ENCODE measurements at regions not wholly inside any gene's neighbourhood (a gene's known extent, or its start where the extent isn't known, plus 50 kb on each side); places are given as distances from the start of the nearest gene placed in this dataset.
A peak's percentile ranks its signal among the peaks of the same experiment; 100 is the strongest.

DNA sequence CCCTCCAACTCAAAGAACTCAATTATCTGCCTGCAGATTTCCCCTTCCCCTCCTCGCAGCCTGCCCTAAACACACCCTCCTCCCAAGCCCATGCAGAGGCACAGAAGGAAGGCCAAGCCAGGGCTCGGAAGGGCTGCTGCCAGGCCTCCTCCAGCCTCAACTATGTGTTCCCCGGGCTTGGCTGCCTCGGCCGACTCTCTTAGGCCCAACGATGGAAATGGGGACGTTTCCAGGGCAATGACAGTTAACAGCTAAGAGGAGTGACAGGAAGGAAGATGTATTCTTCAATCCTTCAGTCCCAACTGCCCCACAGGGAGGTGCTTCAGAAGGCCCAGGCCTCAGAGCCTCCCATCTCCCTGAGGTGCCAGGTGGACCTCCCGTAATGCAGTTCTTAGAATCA is 104.0 kb upstream of the AKIP1 start:
- no peak overlapping the region for H3K4me3 ChIP-seq (ENCODE audit: low read length)
- no peak overlapping the region for H3K4me2 ChIP-seq (ENCODE audit: low read depth, low read length)
- no peaks in the 10 kb centered on the region for H3K9me2 ChIP-seq (replicated peaks; ENCODE audit: insufficient read depth, low read length)
- no peaks in the 10 kb centered on the region for H3K9me3 ChIP-seq (replicated peaks; ENCODE audit: insufficient read depth, low read length)
- no peaks in the 10 kb centered on the region for H3K27me3 ChIP-seq (replicated peaks; ENCODE audit: insufficient read depth, low read length)
- H3K27ac ChIP-seq (ENCODE audit: low read length): no peak overlapping the region
- H3F3A ChIP-seq (ENCODE audit: insufficient read depth, low read length): no peaks in the 10 kb centered on the region
- TF ChIP-seq, protein P1, sequence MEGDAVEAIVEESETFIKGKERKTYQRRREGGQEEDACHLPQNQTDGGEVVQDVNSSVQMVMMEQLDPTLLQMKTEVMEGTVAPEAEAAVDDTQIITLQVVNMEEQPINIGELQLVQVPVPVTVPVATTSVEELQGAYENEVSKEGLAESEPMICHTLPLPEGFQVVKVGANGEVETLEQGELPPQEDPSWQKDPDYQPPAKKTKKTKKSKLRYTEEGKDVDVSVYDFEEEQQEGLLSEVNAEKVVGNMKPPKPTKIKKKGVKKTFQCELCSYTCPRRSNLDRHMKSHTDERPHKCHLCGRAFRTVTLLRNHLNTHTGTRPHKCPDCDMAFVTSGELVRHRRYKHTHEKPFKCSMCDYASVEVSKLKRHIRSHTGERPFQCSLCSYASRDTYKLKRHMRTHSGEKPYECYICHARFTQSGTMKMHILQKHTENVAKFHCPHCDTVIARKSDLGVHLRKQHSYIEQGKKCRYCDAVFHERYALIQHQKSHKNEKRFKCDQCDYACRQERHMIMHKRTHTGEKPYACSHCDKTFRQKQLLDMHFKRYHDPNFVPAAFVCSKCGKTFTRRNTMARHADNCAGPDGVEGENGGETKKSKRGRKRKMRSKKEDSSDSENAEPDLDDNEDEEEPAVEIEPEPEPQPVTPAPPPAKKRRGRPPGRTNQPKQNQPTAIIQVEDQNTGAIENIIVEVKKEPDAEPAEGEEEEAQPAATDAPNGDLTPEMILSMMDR (IDR thresholded peaks at IDR 0.05; ENCODE audit: low read length): no peak
- TF ChIP-seq EZH2phosphoT487 (IDR thresholded peaks at IDR 0.05; ENCODE audit: low read length): no peak
- 0 out of 2 replicates have a peak, but pooled peaks cover 5% of the 10 kb centered on the region for H3K4me1 ChIP-seq (ENCODE audit: low read length)
- H4K20me1 ChIP-seq (ENCODE audit: insufficient read depth, low read length): no peaks in the 10 kb centered on the region
- peaks cover 73% of the 10 kb centered on the region for H3K79me2 ChIP-seq (ENCODE audit: low read length)
- H3K36me3 ChIP-seq (replicated peaks; ENCODE audit: insufficient read depth, low read length): no peaks in the 10 kb centered on the region
- H2AFZ ChIP-seq (ENCODE audit: low read length): no peak overlapping the region
- H3K9ac ChIP-seq (ENCODE audit: low read length): no peak overlapping the region
- DNase-seq: no peak

DNA sequence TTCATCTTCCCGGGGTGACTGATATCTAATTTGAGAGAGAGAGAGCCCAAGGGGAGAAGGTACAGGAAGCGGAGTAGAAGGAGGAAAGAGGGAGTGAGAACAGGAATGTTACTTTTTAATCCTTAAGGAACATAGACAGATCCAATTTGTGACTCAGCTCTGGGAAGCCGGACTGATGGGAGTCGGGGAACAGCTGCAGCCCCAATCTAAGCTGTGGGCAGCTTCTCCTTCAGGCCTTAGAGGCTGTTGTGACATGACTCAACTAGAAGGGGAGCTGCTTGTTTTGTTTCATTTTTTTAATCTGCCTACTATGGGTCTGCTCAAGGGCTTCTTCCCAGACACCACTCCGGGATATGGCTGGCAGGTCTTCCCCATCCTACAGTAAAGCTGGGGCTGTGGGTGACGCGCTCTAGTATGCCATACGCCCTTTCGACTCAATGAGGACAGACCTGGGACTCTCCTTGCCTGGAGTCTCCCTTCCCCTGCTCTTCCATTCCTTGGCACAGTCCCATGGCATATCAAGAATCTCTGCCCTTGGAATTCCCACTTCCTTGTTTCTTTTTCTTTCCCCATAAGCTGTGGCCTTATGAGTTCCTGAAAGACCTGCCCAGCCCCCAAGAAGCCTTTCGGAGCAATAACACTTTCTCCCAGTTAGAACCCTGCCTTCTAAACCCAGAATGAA is 103.3 kb upstream of the AKIP1 start:
- Histone ChIP-seq H3K27me3 (replicated peaks; ENCODE audit: insufficient read depth, low read length) (no peaks in the 10 kb centered on the region), H3K9ac (ENCODE audit: low read length) (no peak overlapping the region), H2AFZ (ENCODE audit: low read length) (no peak overlapping the region), H3K4me1 (ENCODE audit: low read length) (0 out of 2 replicates have a peak, but pooled peaks cover 5% of the 10 kb centered on the region), H3K27ac (ENCODE audit: low read length) (no peak overlapping the region), H3K4me3 (ENCODE audit: low read length) (no peak overlapping the region), H3K4me2 (ENCODE audit: low read depth, low read length) (0 out of 2 replicates have a peak overlapping the region, but pooled peaks have one; percentile 92), H3K9me3 (replicated peaks; ENCODE audit: insufficient read depth, low read length) (no peaks in the 10 kb centered on the region), H3K9me2 (replicated peaks; ENCODE audit: insufficient read depth, low read length) (no peaks in the 10 kb centered on the region), H3K79me2 (ENCODE audit: low read length) (peaks cover 73% of the 10 kb centered on the region), H3K36me3 (replicated peaks; ENCODE audit: insufficient read depth, low read length) (no peaks in the 10 kb centered on the region), H4K20me1 (ENCODE audit: insufficient read depth, low read length) (no peaks in the 10 kb centered on the region), H3F3A (ENCODE audit: insufficient read depth, low read length) (no peaks in the 10 kb centered on the region)
- TF ChIP-seq, protein P1 (IDR thresholded peaks at IDR 0.05; ENCODE audit: low read length): no peak
- TF ChIP-seq EZH2phosphoT487 (IDR thresholded peaks at IDR 0.05; ENCODE audit: low read length) (no peak), EZH2 (optimal IDR thresholded peaks at IDR 0.05; ENCODE audit: low read depth, low read length) (no peak)
- DNase-seq: no peak

DNA sequence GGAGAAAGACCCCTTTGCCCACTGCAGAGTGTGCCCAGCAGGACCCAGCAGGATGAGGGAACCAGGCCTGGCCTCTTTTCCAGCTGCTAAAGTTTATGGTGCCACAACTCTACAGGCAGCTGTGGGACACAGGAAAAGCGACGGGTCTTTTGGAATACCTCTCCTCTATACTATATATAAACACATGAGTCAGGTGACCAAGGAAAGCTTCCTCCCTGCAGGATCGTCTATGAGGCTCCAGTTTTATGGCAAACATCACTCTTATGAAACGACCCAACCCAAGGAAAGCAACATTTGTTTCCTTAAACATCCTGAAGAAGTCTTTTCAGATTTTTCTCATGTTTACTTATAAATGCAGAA is 102.8 kb upstream of the AKIP1 start:
- TF ChIP-seq EZH2 (optimal IDR thresholded peaks at IDR 0.05; ENCODE audit: low read depth, low read length): no peak
- TF ChIP-seq, protein P1 (IDR thresholded peaks at IDR 0.05; ENCODE audit: low read length): no peak
- TF ChIP-seq EZH2phosphoT487 (IDR thresholded peaks at IDR 0.05; ENCODE audit: low read length): no peak
- Histone ChIP-seq H3K4me3 (ENCODE audit: low read length) (no peak overlapping the region), H3K27ac (ENCODE audit: low read length) (no peak overlapping the region), H3K79me2 (ENCODE audit: low read length) (peaks cover 72% of the 10 kb centered on the region), H3K9me2 (replicated peaks; ENCODE audit: insufficient read depth, low read length) (no peaks in the 10 kb centered on the region), H3F3A (ENCODE audit: insufficient read depth, low read length) (no peaks in the 10 kb centered on the region), H4K20me1 (ENCODE audit: insufficient read depth, low read length) (no peaks in the 10 kb centered on the region), H3K27me3 (replicated peaks; ENCODE audit: insufficient read depth, low read length) (no peaks in the 10 kb centered on the region), H3K4me2 (ENCODE audit: low read depth, low read length) (peak overlapping the region; percentile 92; the same call in 1 of the 2 replicates), H3K9me3 (replicated peaks; ENCODE audit: insufficient read depth, low read length) (no peaks in the 10 kb centered on the region), H3K36me3 (replicated peaks; ENCODE audit: insufficient read depth, low read length) (no peaks in the 10 kb centered on the region), H2AFZ (ENCODE audit: low read length) (no peak overlapping the region), H3K9ac (ENCODE audit: low read length) (no peak overlapping the region), H3K4me1 (ENCODE audit: low read length) (0 out of 2 replicates have a peak, but pooled peaks cover 5% of the 10 kb centered on the region)
- DNase-seq: no peak
